Epidermal melanocyte (primary cell): ENCODE measurements at regions not wholly inside any gene's neighbourhood (a gene's known extent, or its start where the extent isn't known, plus 50 kb on each side); places are given as distances from the start of the nearest gene placed in this dataset.

Experiments
- DNase-seq: peaks from one replicate; pipeline ENCODE4 v3.0.0; 2011; ENCODE audit warnings: low spot score; ENCODE audit not compliant: insufficient read length

DNA sequence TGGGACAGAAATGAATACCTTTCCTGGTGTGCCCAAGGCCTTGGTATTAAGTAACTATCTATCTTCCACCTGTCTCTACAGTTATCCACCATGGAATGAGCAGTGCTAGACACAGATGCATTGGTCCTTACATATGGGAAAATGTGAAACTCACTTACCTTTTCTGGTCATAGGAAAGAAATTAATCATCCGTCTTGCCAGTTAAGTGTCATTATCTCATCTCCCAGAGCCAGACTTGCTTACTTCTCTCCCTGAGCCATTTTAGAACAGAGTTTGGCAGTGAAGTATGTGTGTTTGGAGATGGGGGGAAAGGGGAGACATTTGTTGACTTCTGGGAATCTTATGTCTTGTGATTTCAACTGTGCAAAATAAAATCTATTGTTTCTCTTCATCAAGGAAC, 1211.0 kb upstream of the CDH6 start:
- no peak for DNase-seq

DNA sequence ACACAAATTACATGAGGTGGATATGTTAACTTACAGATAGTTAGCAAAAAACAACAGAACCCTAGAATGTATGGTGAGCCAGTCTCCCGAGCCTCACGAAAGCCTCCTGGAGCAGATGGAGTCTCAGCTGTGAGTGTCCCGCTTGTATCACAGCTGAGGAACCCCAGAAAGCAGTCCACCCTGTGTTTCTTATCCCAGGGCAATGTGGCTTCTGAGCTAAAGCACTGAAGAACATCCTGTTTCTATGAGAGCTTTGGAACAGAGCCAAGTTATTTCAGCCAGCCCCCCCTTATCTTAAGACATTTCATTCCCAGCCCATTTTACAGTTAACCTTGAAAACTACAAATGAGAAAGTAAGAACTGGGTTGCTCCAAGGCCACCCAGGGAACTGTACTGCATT, 1220.9 kb upstream of the CDH6 start:
- DNase-seq = no peak

GRCh38 chr5:29963956-29964355, 1229.5 kb upstream of the CDH6 start:
- DNase-seq = no peak

DNA sequence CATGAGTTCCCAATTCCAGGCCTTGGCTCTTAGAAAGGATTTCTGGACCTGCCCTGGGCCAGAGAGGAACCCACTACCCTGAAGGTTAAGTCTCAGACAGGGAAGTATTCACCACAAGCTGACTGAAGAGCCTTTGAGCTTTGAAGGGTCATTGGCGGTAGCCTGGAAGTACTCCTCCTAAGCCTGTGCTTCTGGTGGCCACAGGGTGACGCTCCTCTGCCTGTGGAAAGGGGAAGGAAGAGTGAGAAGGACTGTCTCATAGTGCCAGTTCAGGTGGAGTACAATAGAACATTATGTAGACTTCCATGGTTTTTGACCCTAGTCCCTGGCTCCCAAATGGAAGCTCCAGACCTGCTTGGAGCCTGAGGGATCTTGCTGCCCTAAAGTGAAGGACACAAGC, 1233.2 kb upstream of the CDH6 start:
- no peak for DNase-seq

- no peak for DNase-seq
Observed at GRCh38 chr5:29950416-29951145, 1242.9 kb upstream of the CDH6 start.

GRCh38 chr5:29949301-29949872, 1244.1 kb upstream of the CDH6 start:
- DNase-seq = no peak

DNA sequence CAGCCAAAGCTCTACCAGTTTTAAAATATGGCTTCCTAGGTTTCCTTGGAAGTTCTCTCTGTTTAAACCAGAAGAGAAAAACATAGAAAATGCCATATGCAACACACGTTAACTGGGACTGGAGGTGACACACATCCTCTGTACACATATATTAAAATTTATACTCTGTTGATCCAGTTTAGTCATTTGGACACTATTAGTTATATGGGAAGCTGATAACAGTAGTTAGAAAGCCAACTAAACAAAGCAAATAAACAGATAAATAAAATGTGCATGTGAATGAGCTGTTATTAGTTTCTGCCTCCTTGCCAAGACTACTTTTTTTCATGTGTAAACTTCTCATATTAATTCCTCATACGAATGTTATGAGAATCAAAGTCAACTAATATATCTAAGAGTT, 1249.2 kb upstream of the CDH6 start:
- DNase-seq = no peak

DNA sequence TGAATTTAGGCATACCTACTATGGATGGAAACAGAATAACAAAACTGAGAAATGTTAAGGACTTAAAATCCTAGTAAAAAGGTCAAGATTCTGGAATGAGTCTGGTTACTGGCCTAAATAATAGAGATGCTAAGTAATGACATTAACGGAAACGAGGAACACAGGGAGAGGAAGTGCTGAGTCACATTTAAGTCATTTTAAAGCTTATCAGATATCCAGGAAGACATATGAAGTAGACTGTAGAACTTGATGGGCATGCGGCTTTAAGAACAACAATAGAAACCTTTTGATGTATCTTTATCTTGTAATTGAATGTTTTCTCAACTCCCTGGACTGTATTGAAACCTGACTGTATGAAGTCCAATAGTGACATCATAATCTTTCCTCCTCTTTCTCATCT, 1251.4 kb upstream of the CDH6 start:
- DNase-seq = no peak

GRCh38 chr5:29939988-29940387, 1253.5 kb upstream of the CDH6 start:
- no peak for DNase-seq

- DNase-seq = no peak
Observed at GRCh38 chr5:29935371-29935770, 1258.1 kb upstream of the CDH6 start.

- DNase-seq = no peak
Observed at GRCh38 chr5:29930316-29930715, 1263.2 kb upstream of the CDH6 start.

DNA sequence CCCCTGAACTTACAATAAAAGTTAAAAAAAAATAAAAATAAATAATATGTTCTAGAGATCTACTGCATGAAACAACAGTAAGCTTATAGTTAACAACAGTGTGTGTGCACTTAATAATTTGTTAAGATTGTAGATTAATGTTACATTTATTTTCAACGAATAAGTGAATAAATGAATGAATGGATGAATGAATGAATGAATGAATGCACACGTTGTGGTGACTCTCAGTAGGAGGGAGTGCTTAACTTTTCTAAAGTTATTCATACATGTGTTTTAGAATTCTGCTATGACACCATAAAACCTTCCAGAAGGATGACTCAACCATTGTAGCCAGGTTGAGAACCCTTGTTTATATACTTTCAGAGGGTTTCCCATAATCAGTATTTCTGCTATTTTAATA, 1269.4 kb upstream of the CDH6 start:
- DNase-seq = no peak

DNA sequence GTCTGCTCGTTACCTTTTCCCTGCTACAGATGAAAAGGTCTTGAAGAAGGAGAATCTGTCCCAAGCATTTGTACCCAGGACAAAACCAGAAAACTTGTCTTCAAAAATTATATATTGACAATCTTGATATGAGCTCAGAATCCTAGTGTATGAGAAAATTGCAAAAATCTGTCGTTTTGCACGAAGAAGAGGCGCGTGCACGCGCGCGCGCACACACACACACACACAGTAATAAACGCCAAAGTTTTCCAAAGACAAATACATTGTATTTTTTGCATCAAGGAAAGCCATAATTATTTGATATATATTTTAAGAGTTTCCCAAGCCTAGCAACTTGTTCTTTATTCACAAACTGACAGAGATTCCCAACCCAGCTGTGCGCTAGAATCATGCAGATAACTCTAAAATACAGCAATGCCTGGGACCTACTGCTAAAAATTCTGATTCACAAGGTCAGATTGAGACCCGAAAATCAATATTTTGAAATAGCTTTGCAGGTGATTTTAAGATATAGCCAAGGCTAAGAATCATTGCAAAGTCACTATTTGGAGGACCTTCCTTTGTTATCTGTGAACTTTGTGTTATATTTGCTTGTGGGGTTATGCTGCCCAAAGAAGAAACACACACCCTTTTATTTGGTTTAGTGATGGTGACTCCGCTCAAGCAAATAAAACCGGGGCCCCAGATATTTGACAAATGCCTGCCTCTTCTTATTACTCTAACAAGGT, 1287.7 kb upstream of the CDH6 start:
- DNase-seq = no peak

DNA sequence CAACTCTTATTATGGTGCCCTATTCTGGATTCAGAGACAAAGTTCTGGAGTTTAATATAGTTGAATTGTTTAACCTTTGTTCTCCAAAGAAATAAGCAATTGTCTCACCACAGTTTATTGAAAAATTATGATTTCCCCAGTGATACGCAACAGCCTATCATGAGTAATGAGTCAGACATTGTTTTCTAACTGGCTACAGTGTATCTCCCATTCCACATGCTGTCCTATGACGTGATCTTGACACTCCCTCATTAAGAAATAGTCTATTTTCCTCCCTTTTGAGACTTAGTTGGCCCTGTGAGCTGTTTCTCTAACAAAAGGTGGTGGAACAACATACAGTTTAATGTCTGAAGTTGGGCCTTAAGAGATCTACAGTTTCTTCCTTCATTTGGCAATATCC, 1290.6 kb upstream of the CDH6 start:
- DNase-seq = no peak

DNA sequence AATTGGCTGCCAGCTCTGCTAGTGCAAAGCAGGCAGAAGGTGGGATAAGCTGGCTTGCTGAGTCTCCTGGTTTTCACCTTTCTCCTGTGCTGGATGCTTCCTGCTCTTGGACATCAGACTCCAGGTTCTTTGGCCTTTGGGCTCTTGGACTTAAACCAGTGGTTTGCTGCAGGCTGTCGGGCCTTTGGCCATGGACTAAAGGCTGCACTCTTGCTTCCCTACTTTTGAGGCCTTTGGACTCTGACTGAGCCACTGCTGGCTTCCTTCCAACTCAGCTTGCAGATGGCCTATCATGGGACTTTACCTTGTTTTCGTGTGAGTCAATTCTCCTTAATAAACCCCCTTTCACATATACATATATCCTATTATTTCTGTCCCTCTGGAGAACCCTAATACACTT, 1293.9 kb upstream of the CDH6 start:
- no peak for DNase-seq

- DNase-seq = no peak
Observed at GRCh38 chr5:29897916-29898315, 1295.6 kb upstream of the CDH6 start.

GRCh38 chr5:29896646-29897045, 1296.8 kb upstream of the CDH6 start:
- no peak for DNase-seq

GRCh38 chr5:29894668-29895067, 1298.8 kb upstream of the CDH6 start:
- DNase-seq = no peak

- DNase-seq = no peak
Observed at GRCh38 chr5:29889051-29889450, 1304.4 kb upstream of the CDH6 start.

- DNase-seq = no peak
Observed at GRCh38 chr5:29885595-29885994, 1307.9 kb upstream of the CDH6 start.

DNA sequence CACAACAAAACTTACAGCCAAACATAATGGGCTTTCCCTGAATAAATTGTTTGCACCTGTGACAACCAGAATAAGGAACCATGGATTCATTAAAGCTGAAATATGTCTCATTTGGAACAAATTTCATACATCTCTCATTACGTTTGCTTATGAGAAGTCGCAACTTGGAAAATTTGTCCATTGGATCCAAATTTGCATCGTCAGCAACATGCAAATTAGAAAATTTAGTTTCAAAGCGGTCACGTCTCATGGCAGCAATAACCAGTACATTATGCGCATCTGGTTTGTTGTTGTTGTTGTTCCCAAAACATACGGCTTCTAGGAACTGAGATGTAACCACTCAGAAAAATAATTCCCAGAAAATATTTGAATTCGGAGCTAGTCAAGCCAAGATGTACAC, 1311.5 kb upstream of the CDH6 start:
- no peak for DNase-seq

DNA sequence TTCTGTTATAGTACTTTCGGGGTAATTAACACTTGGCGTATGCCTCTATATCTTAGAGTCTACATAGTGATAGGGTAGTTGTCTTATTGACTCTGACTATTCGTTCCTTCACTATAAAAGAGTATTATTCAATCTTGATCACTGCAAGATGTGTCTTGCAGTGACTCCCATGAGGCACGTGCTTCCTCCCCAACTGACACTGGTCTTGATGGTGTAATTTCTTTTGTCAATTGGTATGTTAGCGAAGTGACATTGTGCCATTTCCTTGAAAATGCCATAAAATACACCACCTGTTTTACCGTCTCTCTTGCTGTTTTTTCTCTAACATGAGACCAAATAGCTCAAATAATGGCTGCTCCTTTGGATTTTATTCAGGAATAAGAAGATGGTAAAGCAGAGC, 1314.1 kb upstream of the CDH6 start:
- DNase-seq = no peak

DNA sequence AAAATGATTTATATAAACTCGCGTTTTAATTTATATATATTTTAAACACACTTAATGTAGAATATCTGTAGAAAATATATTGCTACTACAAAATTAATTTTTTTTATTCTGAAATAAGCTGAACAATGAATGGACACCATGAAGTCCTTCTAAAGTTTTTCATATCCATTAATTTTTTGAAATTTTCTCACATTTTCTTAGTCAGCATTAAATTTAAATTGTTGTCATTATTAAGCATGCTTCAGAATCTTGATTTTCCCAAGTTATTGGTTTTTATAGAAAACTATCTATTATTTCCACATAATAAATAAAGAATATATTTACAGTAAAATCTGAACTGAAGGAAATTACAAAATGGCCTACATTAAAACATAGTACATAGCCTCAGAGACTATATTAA, 1314.9 kb upstream of the CDH6 start:
- DNase-seq = no peak
